NAMALWA (cell line): ENCODE measurements at regions not wholly inside any gene's neighbourhood (a gene's known extent, or its start where the extent isn't known, plus 50 kb on each side); places are given as distances from the start of the nearest gene placed in this dataset.

Source experiments
- DNase-seq: peaks from one replicate; pipeline ENCODE4 v3.0.0-alpha.2; 2015; ENCODE audit warnings: low spot score

DNA sequence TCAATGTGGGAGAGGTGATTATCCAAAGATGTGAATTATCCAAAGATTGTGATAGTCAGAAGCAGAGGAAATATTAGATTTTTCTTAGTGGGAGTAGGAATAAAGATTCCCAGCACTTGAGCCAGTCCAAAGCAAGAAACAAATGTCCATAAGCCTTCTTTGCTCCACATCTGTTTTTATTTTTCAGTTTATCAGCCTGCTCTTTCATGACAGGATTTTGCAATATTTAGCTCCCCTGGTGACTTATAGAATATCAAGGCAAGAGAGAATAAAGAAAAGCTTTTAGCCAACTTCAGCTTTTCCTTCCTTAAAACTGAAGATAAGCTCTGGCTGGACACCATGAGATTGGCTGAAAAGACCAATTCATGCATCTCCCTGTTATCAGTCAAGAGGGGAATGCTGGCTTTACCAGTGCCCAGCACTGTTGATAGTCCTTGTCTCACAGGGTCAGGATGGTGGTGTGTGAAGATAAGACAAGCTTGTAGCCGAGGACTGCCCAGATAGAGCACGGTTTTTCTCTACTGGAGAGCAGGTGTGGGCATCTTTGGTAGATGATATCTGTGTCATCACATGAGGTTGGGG lies 706.5 kb downstream of the KCNJ2 start:
- no peak for DNase-seq

DNA sequence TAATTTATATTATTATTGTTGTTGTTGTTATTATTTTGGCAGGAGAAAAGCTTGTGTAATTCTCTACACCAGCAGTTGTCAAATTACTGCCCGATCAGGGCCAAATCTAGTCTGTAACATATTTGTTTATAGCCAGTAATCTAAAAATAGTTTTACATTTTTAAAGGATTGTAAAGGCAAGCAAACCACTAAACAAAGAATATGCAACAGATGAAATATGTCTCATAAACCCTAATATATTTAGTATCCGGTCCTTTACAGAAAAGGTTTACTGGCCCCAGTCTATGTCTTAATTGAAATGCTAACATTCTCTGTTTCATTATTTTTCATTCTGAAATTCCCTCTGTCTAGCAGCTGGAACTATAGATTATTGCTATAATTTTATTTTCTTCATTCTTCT lies 709.5 kb downstream of the KCNJ2 start:
- DNase-seq = no peak

DNA sequence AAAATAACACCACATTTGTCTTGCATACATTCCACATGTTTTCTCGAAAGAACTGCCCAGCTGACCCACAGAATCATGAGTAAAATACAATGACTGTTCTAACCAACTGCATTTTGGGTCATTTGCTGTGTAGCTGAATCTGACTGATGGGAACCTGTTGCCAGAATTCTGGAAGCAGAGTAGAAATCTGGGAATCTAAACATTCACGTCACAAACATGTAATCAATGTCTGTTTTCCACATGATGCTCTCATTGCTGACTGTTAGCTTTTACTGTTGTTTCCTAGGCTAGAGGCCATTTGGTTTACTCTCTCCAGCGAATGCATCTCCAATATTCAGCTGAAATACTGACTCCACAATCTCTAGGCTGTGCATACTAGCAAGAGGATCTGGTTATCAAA lies 710.1 kb downstream of the KCNJ2 start:
- DNase-seq = no peak

DNA sequence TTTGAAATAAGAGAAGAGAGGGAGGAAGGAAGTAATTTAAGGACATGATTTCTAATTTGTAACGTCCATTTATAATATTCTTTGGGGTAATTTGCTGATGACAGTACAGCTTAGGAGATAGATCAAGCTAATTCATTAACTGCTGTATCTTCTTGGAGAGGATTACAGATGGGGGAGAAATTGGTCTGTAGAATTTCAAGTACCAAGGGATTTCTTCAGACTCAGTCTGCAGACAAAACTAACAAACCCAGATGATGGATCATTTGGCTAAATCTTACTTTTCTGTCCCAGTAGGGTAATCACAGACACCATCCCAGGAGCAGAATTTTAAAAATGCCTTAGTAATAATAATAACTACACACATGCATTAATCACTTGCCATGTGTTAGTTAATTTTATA lies 711.8 kb downstream of the KCNJ2 start:
- DNase-seq = no peak

DNA sequence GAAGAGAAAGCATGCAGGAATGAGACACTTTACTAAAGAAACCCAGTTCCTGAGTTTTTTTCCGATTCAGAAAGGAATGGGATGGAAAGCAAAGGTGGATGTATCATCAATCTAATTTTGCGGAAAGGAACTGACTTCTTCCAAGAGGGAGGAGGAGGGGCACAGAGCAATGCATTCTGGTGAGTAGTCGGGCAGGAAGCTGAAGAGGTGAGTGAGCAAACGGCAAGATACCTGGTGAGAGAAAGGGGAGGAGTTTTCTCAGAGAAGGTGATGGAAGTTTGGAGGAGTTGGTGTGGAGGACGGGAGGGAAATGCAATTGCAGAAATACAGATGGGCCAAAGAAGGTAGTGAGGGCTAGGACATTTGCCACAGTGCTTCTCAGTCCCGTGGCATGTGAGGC lies 713.2 kb downstream of the KCNJ2 start:
- no peak for DNase-seq

DNA sequence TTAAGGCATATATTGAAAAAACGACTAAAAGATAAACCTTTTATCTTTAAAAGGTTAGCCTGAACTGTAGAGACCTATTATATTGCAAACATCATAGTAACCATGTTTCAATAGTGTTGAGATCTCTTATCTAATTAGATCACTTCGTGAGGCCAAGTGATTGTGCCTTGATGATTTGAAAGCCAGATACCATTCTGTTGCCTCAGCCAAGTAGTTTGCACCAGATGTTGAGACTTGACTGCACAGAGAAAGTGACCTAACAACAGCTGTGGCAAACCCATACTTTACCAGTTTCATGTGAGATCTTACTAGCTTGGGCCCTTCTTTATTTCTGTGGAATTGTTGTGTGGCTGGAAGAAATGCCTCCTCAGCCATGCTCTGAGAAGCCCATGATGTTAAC lies 717.3 kb downstream of the KCNJ2 start:
- no peak for DNase-seq

DNA sequence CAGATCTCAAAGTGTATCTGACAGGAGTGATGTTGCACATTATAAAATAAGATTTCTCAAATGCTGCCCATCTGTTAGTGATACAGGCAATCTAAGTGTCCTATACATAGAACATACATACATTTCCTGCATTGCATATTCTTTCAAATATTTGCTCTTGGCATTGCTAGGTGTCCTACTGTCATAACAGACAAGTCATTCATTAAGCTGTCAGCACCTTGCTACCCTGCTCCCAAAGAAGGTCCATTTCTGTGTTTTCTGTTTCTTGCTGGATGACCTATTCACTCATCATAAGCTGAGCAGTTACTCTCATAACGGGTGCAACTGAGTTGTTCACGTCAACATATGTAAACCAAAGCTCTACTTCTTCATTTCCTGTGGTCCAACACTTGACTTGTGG lies 719.0 kb downstream of the KCNJ2 start:
- no peak for DNase-seq

DNA sequence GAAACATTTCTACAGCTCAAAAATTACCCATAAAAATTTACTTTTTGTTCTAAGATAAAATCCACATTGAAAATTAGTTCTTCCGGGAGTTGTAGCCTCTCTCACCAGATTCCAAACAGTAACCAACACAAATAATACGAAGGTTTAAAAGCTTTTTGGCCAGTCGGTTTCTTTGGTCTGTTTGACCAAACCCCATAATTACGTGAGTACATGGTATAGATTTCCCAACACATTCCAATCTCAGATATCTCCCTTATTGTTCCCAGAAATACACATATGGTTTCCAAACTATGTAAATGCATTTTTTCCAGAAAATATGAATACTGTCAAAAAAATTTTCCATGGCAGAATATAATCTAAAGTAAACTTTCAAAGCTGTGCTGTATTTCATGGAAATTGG lies 722.0 kb downstream of the KCNJ2 start:
- no peak for DNase-seq

DNA sequence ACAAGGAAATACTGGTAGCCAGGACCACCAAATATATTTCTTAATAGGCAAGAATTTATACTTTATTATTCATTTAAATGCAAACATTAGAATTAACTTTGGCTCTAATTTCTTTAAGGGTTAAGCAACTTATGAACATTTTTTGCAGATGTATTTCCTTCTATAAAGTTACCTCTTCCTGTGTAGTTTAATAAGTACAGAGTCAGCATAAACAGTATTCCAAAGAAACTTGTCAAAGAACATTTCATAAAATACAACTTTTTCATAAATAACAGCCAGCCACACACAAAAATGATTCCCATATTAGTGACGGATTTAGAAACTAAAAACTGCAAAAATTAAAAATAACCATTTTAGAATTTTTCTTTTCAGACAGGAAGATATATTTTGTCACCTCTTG lies 723.2 kb downstream of the KCNJ2 start:
- DNase-seq = no peak

DNA sequence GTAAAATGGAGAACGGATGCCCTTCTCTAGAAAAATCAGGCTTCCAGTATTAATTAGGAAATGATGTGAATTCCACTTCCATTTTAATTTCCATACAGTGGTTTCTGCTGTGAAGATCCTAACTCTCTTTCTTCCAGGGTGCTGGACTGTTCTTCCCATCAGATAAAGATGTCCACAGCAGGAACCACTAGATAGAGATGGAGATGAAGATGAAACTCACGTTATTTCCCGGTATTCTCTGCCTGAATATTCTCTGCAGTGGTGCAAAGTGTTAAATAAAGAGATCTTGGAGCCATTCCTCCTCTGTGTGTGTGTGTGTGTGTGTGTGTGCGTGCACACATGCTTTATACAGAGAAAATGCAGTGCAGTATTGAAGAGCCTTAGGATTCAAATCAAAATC lies 727.5 kb downstream of the KCNJ2 start:
- no peak for DNase-seq

DNA sequence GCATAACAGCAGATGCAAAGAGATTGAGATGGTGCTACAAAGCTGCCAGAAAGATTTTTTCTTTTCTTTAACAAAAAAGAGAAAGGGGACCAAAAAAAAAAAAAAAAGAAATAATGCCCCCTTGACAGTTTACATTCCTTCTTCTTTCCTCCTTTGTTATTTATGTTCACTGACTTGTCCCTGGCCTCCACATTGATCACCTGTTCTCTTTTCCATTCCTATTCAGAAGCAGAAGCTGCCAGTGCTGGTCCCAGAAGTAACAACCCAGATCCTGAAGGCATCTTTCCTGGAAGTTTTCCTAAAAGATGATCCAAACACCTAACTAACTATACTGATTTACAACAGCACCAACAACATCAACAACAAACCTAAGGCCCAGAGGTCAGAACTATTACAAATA lies 728.1 kb downstream of the KCNJ2 start:
- no peak for DNase-seq

DNA sequence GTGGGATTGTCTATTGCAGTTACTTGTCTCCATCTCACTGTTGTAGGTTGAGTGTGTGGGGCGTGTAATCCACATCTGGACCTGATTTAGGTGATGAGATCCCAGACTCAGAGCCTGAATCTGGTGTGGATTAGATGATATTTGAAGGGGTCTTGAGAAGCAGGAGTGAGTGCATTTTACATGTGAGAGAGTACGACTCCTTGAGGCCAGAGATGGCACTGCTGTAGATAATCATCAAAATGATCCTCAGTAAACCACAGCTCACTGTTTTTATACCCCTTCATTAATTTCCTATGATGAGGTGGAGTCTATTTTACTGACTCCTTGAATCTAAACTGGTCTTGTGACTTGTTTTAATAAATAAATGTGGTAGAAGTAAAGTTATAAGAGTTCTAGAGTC lies 732.5 kb downstream of the KCNJ2 start:
- DNase-seq = peak; percentile 12

DNA sequence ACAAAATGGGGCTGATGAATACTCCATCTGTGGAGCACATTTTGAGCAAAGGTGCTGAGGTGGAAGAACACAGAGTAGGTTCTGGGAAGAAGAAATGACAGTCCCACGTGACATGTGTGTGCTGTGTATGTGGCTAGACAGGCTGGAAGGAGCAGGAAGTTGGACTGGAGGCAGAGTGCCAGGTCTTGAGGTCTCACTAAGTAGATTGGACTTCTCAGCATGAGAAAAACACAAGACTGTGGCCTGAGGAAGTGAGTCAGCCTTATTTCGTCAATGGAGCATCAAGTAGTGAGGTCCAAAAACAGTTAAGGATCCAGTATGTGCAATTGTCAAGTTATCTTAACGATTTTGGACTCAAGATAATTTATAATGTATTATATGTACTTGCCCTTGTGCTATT lies 736.5 kb downstream of the KCNJ2 start:
- no peak for DNase-seq

DNA sequence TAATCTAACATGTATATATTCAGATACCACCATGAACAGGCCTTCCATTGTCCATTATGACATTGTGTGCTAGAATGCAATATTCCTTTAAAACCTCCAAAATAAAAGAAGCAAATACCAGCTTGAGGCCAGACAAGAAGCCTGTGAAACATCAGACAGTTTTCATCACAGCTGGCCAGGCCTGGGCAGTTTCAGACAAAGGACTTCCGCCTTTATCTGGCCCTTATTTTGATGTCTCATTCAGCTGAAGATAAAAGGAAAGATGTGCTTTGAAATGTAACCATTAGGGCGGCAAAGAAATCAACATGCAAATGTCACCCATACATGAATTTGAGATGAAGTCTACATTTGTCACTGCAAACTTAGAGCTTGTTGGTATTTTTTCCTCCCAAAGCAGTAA lies 737.5 kb downstream of the KCNJ2 start:
- DNase-seq = no peak

DNA sequence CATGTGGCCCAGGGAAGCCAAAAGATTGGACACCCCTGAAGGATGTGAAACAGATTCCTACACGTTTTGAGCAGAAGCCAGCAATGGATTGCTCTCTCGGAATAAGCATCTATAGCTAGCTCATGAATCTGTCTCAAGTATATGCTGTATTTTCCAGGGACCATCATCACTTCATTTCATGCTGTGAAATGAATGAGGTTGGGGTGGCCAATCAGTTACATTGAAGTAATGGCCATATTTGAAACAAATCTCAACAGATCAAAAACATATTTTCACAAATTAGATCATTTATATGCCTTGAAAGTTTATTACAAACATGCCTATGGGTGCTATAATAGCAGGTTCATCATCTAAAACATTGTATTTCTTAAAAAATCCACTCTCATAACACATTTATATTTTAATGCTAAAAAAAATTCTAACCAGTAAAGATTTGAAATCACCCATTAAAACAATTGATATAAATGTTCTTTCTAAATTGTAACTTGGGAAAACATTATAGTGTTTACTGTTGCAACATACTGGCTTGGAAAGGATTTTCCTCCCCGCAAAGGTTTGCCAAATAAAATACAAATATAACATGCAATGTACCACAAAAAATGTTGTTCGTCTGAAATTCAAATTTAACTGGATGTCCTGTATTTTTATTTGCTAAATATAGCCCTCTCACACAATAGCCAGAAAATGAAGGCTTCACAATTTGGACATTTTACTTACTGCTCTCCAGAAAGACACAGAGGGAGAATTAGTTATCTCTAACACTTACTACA lies 743.6 kb downstream of the KCNJ2 start:
- no peak for DNase-seq

DNA sequence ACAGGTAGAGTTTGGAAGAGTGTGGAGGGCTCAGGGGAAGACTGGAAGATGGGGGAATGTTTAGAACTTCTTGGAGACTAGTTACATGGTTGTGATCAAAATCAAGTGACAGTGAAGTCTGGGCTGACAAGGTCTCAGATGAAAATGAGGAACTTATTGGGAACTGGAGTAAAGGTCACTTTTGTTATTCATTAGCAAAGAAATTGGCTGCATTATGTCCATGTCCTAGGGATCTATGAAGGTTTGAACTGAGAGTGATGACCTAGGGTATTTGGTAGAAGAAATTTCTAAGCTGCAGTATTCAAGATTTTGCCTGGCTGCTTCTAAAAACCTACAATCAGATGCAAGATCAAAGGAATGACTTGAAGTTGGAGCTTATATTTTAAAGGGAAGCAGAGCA lies 747.1 kb downstream of the KCNJ2 start:
- DNase-seq = no peak

DNA sequence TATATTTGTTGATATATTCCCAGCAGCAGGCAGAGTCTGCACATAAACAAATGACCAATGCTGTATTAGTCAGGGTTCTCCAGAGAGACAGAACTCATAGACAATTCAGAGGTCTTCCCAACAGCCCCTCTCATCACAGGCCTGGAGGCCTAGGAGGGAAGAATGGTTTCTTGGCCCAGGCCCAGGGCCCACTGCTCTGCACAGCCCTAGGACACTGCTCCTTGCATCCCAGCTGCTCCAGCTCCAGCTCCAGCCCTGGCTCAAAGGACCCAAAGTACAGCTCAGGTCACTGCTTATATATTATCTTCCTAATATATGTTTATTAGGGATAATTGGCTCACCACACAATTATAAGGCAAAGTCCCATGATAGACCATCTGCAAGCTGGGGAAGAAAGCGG lies 749.9 kb downstream of the KCNJ2 start:
- DNase-seq = no peak

DNA sequence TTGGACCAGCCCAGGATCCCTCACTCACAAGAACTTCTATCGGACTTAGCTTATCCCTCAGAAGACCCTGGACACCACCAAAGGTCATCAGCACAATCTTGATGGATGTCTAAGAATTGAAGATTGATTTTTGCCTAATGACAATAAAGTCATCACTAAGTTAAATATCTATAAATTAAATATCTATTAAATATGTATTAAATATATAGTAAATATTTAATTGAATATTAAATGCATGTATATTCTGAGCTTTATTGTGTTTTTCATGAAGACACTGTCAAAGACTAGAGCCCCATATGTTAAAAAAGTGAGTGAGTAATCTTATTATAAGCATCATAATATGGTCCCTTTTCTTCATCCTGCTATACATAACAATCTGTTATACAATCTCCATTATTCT lies 751.1 kb downstream of the KCNJ2 start:
- DNase-seq = no peak

DNA sequence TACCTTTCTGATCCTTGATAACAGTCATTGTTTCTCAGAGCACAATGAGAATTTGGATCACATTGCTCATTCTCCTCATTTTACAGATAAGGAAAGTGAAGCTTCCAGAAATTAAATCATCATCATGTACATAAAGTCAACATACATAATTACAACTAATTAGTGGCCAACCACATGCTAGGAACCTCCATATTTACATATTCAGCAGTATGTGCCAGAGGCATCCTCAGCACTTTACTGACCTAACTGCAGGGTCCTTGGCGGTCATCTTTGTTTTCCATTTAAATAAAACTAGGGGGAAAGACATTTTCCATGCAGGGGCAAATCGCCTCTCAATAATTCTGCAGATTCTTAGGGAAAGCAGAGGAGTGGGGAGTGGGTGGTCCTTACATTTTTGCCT lies 752.9 kb downstream of the KCNJ2 start:
- DNase-seq = no peak

DNA sequence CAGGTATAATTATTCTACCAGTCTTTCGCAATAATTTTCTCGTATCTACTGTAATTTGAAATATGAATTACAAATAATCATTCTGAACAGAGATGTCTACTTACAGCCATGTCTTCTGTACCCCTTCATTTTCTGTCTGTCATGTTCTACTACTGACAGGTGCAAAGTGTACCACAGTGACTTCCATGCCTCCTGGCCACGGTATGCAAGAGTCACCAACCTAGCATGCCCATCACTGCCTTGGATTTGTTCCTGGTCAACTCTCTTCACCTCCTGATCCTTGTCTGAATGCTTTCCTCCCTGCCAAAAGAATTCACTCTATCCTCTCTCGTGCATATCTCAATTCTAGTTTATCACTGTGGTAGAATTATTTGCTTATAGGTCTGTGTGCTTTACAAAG lies 755.4 kb downstream of the KCNJ2 start:
- no peak for DNase-seq

DNA sequence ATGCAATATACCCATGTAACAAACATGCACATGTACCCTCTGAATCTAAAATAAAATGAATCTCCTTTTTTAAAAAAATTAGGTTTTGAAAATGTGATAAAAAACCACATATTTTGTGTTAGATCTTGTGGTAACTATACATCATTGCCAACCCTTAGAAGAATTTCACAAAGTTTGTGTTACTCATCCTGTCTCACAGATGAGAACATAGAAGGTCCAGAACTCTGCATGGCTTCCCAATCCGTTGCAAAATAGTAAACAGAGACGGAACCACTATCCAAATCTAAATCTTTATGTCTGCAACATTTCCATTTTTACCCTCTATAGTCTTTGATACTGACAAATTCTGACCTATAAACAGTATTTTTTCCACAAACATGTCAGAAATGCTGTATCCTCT lies 759.9 kb downstream of the KCNJ2 start:
- no peak for DNase-seq

DNA sequence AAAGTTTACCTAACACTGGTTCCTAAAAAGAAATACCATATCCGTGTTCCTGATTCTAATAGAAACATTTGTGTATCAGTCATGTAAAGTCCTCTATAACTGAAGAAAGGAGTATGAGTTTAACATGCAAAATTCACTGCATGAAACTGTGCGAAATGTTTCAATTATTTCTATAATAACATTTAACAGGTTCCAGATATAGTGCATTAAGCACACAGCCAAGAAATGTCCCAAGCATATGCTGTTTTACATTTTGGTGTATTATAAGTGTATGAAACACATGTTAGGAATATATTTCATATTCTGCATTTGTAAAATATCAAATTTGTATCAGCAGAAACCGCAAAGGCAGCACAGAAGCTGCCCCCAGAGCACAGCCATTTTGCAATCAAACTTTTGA lies 764.9 kb downstream of the KCNJ2 start:
- no peak for DNase-seq

DNA sequence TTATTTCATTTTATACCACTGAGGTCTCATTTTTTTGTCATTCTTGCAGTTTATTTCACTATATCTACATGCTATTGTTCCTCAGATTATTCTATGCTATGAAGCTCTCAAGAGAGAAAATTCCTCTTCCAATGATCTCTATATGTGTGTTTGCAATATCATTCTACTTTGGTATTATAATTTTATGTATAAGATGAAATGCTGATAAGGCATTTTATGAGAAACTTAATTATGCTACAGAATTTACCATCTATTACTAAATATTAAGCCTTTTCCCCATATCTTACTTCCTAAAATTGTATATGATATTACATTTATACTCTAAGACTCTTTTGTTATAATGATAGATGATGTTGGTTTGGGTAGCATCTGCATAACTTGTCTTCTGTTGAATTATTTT lies 765.5 kb downstream of the KCNJ2 start:
- DNase-seq = no peak

DNA sequence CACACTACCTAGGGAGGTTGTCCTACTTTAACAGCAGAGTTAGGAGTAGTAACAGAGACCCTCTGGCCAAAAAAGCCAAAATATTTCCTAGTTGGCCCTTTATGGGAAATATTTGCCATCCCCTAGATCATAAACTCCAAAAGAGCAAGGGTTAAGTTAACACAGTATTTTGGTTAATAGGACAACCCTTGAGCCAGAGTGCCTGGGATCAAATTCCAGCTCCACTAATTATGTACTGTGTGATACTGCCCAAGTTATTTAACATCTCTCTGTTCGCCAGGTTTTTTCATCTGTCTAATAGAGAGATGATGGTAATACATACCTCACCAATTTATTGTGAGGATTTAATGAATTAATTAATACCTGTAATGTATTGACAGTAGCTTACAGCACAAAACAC lies 767.4 kb downstream of the KCNJ2 start:
- no peak for DNase-seq
